Peyer's patch (tissue), 4 donors: ENCODE measurements at regions not wholly inside any gene's neighbourhood (a gene's known extent, or its start where the extent isn't known, plus 50 kb on each side); places are given as distances from the start of the nearest gene placed in this dataset.

Experiments used
- DNase-seq, 3 donors: peaks; one replicate each; pipeline ENCODE4 v3.0.0-alpha.2; 2017 to 2019
- H3K27ac ChIP-seq, 4 donors: fragments of 200-600 bp; sonication (generic); one replicate each; pipeline ENCODE4 v1.5.1; 2016 to 2019
- H3K27me3 ChIP-seq, 2 donors: fragments of 200-600 bp; sonication (generic); one replicate each; pipeline ENCODE4 v1.5.1; 2019
- H3K36me3 ChIP-seq, 3 donors: fragments of 200-600 bp; sonication (generic); one replicate each; pipeline ENCODE4 v1.5.1; 2016 to 2019
- H3K4me1 ChIP-seq, 4 donors: fragments of 200-600 bp; sonication (generic); one replicate each; pipeline ENCODE4 v1.5.1; 2016 to 2019
- H3K4me3 ChIP-seq, 4 donors: fragments of 200-600 bp; sonication (generic); 1 replicate in 3 of 4; 2 replicates in 1 of 4; pipeline ENCODE4 v1.5.1; 2016 to 2019; ENCODE audit warnings: mild to moderate bottlenecking in 1 of 4
- H3K9me3 ChIP-seq, 4 donors: fragments of 200-600 bp; sonication (generic); one replicate each; pipeline ENCODE4 v1.5.1; 2016 to 2019; ENCODE audit warnings: mild to moderate bottlenecking in 1 of 4
- POLR2A ChIP-seq, 2 donors: fragments of 450-650 bp; IDR thresholded peaks; one replicate each; pipeline ENCODE4 v1.5.1; 2017; ENCODE audit warnings: antibody characterized with exemption in 2 of 2, mild to moderate bottlenecking in 2 of 2, moderate library complexity in 2 of 2
- TF ChIP-seq, protein P1 (sequence below), 6 experiments: fragments of 450-650 bp in 4 of 6; fragments of 200-600 bp in 2 of 6; sonication (generic) in 1 of 6; IDR thresholded peaks; one replicate each; pipeline ENCODE4 v1.5.1; 2017 to 2019; ENCODE audit warnings: antibody characterized with exemption in 6 of 6, mild to moderate bottlenecking in 3 of 6, moderate library complexity in 1 of 6

- no peak overlapping the region for H3K27ac ChIP-seq
- TF ChIP-seq, protein P1, sequence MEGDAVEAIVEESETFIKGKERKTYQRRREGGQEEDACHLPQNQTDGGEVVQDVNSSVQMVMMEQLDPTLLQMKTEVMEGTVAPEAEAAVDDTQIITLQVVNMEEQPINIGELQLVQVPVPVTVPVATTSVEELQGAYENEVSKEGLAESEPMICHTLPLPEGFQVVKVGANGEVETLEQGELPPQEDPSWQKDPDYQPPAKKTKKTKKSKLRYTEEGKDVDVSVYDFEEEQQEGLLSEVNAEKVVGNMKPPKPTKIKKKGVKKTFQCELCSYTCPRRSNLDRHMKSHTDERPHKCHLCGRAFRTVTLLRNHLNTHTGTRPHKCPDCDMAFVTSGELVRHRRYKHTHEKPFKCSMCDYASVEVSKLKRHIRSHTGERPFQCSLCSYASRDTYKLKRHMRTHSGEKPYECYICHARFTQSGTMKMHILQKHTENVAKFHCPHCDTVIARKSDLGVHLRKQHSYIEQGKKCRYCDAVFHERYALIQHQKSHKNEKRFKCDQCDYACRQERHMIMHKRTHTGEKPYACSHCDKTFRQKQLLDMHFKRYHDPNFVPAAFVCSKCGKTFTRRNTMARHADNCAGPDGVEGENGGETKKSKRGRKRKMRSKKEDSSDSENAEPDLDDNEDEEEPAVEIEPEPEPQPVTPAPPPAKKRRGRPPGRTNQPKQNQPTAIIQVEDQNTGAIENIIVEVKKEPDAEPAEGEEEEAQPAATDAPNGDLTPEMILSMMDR (IDR thresholded peaks at IDR 0.05) = no peak
- TF ChIP-seq POLR2A (IDR thresholded peaks at IDR 0.05) = no peak
- no peaks in the 10 kb centered on the region for H3K36me3 ChIP-seq
- H3K27me3 ChIP-seq = no peaks in the 10 kb centered on the region
- DNase-seq = no peak
- H3K4me3 ChIP-seq = no peak overlapping the region
- H3K4me1 ChIP-seq = no peaks in the 10 kb centered on the region
- H3K9me3 ChIP-seq = no peaks in the 10 kb centered on the region
These were observed 105.6 kb upstream of the TTC34 start for GRCh38 chr1:2907051-2907450.

DNA sequence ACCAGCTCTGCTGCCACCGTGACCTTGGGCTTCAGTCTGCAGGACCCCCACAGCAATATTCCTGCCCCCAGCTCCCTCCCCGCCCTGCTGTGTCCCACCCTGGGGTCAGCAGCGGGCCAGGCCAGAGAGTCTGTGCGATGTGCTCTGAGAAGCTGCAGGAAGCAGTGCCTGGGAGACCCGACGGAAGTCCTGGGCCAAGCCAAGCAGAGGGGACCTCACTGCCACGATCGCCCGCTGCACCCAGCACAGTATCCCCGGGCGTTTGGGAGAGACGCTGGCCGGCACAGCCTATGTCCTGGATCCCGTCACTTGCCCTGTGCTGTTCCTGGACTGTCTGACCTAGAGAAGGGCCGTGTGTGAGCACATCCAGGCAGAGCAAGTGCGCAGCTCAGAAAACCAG is 106.6 kb upstream of the TTC34 start:
- no peak overlapping the region for H3K27ac ChIP-seq
- DNase-seq = no peak
- H3K36me3 ChIP-seq = no peaks in the 10 kb centered on the region
- H3K9me3 ChIP-seq = no peaks in the 10 kb centered on the region
- TF ChIP-seq, protein P1 (IDR thresholded peaks at IDR 0.05) = no peak
- TF ChIP-seq POLR2A (IDR thresholded peaks at IDR 0.05) = no peak
- H3K4me1 ChIP-seq = no peaks in the 10 kb centered on the region
- H3K4me3 ChIP-seq = no peak overlapping the region
- no peaks in the 10 kb centered on the region for H3K27me3 ChIP-seq

DNA sequence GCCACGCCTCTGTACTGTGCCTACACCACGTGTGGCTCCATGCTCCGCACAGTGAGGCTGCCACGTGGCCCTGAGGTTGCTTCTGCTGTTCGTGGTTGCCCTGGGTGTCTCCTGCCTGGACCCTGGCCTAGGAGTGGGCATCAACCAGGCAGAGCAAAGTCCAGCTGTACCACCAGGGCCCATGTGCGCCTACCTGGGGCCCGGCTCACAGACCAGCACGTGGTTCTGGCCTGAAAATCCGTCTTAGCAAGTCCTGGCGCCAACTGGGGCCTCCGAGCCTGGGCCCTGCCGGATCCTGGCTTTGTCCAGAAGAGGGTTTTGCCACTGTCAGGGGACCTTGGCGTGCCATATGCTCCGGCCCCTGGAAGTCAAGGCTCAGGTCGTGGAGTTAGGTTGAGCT is 107.1 kb upstream of the TTC34 start:
- H3K4me1 ChIP-seq = no peaks in the 10 kb centered on the region
- H3K27me3 ChIP-seq = no peaks in the 10 kb centered on the region
- TF ChIP-seq, protein P1 (IDR thresholded peaks at IDR 0.05) = no peak
- TF ChIP-seq POLR2A (IDR thresholded peaks at IDR 0.05) = no peak
- DNase-seq = no peak
- no peak overlapping the region for H3K4me3 ChIP-seq
- H3K9me3 ChIP-seq = no peaks in the 10 kb centered on the region
- H3K27ac ChIP-seq = no peak overlapping the region
- no peaks in the 10 kb centered on the region for H3K36me3 ChIP-seq

GRCh38 chr1:2909797-2910196 is 108.3 kb upstream of the TTC34 start:
- no peaks in the 10 kb centered on the region for H3K4me1 ChIP-seq
- H3K27me3 ChIP-seq = no peaks in the 10 kb centered on the region
- no peaks in the 10 kb centered on the region for H3K36me3 ChIP-seq
- no peak for DNase-seq
- H3K9me3 ChIP-seq = no peaks in the 10 kb centered on the region
- H3K4me3 ChIP-seq = no peak overlapping the region
- TF ChIP-seq, protein P1 (IDR thresholded peaks at IDR 0.05) = no peak
- no peak for TF ChIP-seq POLR2A (IDR thresholded peaks at IDR 0.05)
- no peak overlapping the region for H3K27ac ChIP-seq

- no peaks in the 10 kb centered on the region for H3K4me1 ChIP-seq
- no peak for DNase-seq
- no peak for TF ChIP-seq POLR2A (IDR thresholded peaks at IDR 0.05)
- TF ChIP-seq, protein P1 (IDR thresholded peaks at IDR 0.05) = no peak
- H3K4me3 ChIP-seq = no peak overlapping the region
- H3K9me3 ChIP-seq = no peaks in the 10 kb centered on the region
- H3K27ac ChIP-seq = no peak overlapping the region
- H3K36me3 ChIP-seq = no peaks in the 10 kb centered on the region
- H3K27me3 ChIP-seq = no peaks in the 10 kb centered on the region
These were observed 108.7 kb upstream of the TTC34 start for GRCh38 chr1:2910211-2910610.
